GM23338 (cell line): ENCODE measurements at regions not wholly inside any gene's neighbourhood (a gene's known extent, or its start where the extent isn't known, plus 50 kb on each side); places are given as distances from the start of the nearest gene placed in this dataset.

Source experiments
- ATAC-seq: fragments of 200-7000 bp; cut with Tn5 transposase; 3 replicates; pipeline ENCODE4 v1.9.1; 2020
- DNase-seq: peaks from one replicate; pipeline ENCODE4 v3.0.0-alpha.2; 2015; ENCODE audit warnings: low spot score
- H2AFZ ChIP-seq: fragments of 200-600 bp; sonication (generic); 2 replicates; pipeline ENCODE4 v1.8.0; 2016; ENCODE audit warnings: antibody characterized with exemption, mild to moderate bottlenecking, moderate library complexity
- H3F3A ChIP-seq: fragments of 200-600 bp; sonication (generic); replicated peaks from 2 replicates; pipeline ENCODE4 v1.8.0; 2017; ENCODE audit warnings: antibody characterized with exemption, mixed run types, low read depth
- H3K27ac ChIP-seq: fragments of 200-600 bp; sonication (generic); 2 replicates; pipeline ENCODE4 v1.6.1; 2016; ENCODE audit warnings: low read depth
- H3K27me3 ChIP-seq: fragments of 200-600 bp; sonication (generic); 2 replicates; pipeline ENCODE4 v1.8.0; 2016; ENCODE audit warnings: mild to moderate bottlenecking, mixed run types, moderate library complexity; ENCODE audit not compliant: insufficient read depth
- H3K36me3 ChIP-seq: fragments of 200-600 bp; sonication (generic); 2 replicates; pipeline ENCODE4 v1.8.0; 2016; ENCODE audit warnings: mild to moderate bottlenecking; ENCODE audit not compliant: insufficient read depth
- H3K4me1 ChIP-seq: fragments of 200-600 bp; sonication (generic); 2 replicates; pipeline ENCODE4 v1.8.0; 2016; ENCODE audit warnings: mild to moderate bottlenecking, moderate library complexity; ENCODE audit not compliant: insufficient read depth
- H3K4me2 ChIP-seq: fragments of 200-600 bp; sonication (generic); 2 replicates; pipeline ENCODE4 v1.7.1; 2017; ENCODE audit warnings: mixed run types
- H3K4me3 ChIP-seq: fragments of 200-600 bp; sonication (generic); 2 replicates; pipeline ENCODE4 v1.6.1; 2016; ENCODE audit warnings: mixed run types
- H3K79me2 ChIP-seq: fragments of 200-600 bp; sonication (generic); replicated peaks from 2 replicates; pipeline ENCODE4 v1.8.0; 2017; ENCODE audit warnings: mild to moderate bottlenecking; ENCODE audit not compliant: insufficient read depth
- H3K9me2 ChIP-seq: fragments of 200-600 bp; sonication (generic); 2 replicates; pipeline ENCODE4 v1.8.0; 2017; ENCODE audit not compliant: insufficient read depth
- H4K20me1 ChIP-seq: fragments of 200-600 bp; sonication (generic); replicated peaks from 2 replicates; pipeline ENCODE4 v1.8.0; 2017; ENCODE audit warnings: mild to moderate bottlenecking; ENCODE audit not compliant: insufficient read depth
- H3K27ac Mint-ChIP-seq: 2 replicates; pipeline ENCODE4 v1.8.0; 2020; ENCODE audit warnings: inconsistent platforms, mild to moderate bottlenecking, moderate library complexity, mixed read lengths
- H3K27me3 Mint-ChIP-seq: 3 replicates; pipeline ENCODE4 v1.8.0; 2022; ENCODE audit warnings: low read depth, mild to moderate bottlenecking, moderate library complexity, mixed read lengths, inconsistent platforms; ENCODE audit not compliant: insufficient read depth, poor library complexity
- H3K36me3 Mint-ChIP-seq: 3 replicates; pipeline ENCODE4 v1.8.0; 2021; ENCODE audit warnings: low read depth, mild to moderate bottlenecking, inconsistent platforms, moderate library complexity, mixed read lengths
- H3K4me1 Mint-ChIP-seq: 3 replicates; pipeline ENCODE4 v1.8.0; 2020; ENCODE audit warnings: mild to moderate bottlenecking, inconsistent platforms, mixed read lengths
- H3K4me3 Mint-ChIP-seq: 3 replicates; pipeline ENCODE4 v1.8.0; 2021; ENCODE audit warnings: moderate library complexity, mild to moderate bottlenecking, inconsistent platforms, mixed read lengths
- H3K9me3 Mint-ChIP-seq: 3 replicates; pipeline ENCODE4 v1.8.0; 2020; ENCODE audit warnings: moderate library complexity, mild to moderate bottlenecking, inconsistent platforms, mixed read lengths
- CTCF ChIP-seq, 2 experiments: fragments of 200-600 bp in 1 of 2; sonication (generic) in 1 of 2; conservative IDR thresholded peaks; 2 replicates each; pipeline versions ENCODE4 v1.5.1 to v1.6.1; 2016 to 2017; ENCODE audit warnings: antibody characterized with exemption in 2 of 2, low read depth in 2 of 2, mild to moderate bottlenecking in 2 of 2, moderate library complexity in 1 of 2
- EZH2 ChIP-seq: fragments of 200-600 bp; sonication (generic); IDR thresholded peaks from one replicate; pipeline ENCODE4 v1.8.0; 2017; ENCODE audit warnings: antibody characterized with exemption, mild to moderate bottlenecking, low read depth; ENCODE audit not compliant: unreplicated experiment
- EZH2phosphoT487 ChIP-seq: fragments of 200-600 bp; sonication (generic); IDR thresholded peaks from one replicate; pipeline ENCODE4 v1.8.1; 2018; ENCODE audit warnings: antibody characterized with exemption; ENCODE audit not compliant: unreplicated experiment
- JUNB ChIP-seq: IDR thresholded peaks from one replicate; pipeline ENCODE4 v1.6.1; 2016; ENCODE audit warnings: antibody characterized with exemption; ENCODE audit not compliant: unreplicated experiment
- NANOG ChIP-seq: IDR thresholded peaks from 2 replicates; pipeline ENCODE4 v1.6.1; 2016; ENCODE audit warnings: antibody characterized with exemption, borderline replicate concordance
- POLR2AphosphoS5 ChIP-seq: IDR thresholded peaks from 2 replicates; pipeline ENCODE4 v1.6.1; 2016; ENCODE audit warnings: antibody characterized with exemption, low read depth
- REST ChIP-seq: IDR thresholded peaks from one replicate; pipeline ENCODE4 v1.6.1; 2018; ENCODE audit warnings: antibody characterized with exemption; ENCODE audit not compliant: unreplicated experiment
- STAT1 ChIP-seq: IDR thresholded peaks from one replicate; pipeline ENCODE4 v1.6.1; 2016; ENCODE audit warnings: antibody characterized with exemption; ENCODE audit not compliant: unreplicated experiment
- ZNF114 ChIP-seq: fragments of 250-450 bp; sonication (Bioruptor Pico); IDR thresholded peaks from 2 replicates; pipeline ENCODE4 v1.5.0; 2020; ENCODE audit warnings: mild to moderate bottlenecking, moderate library complexity
- TF ChIP-seq, protein P1 (sequence below): IDR thresholded peaks from 2 replicates; pipeline ENCODE4 v1.6.1; 2016; ENCODE audit warnings: antibody characterized with exemption
- TF ChIP-seq, protein P2 (sequence below): fragments of 250-450 bp; sonication (Bioruptor Pico); IDR thresholded peaks from 2 replicates; pipeline ENCODE4 v1.5.0; 2020; ENCODE audit warnings: mild to moderate bottlenecking, moderate library complexity

GRCh38 chr1:215453440-215453839, 113.7 kb upstream of the KCTD3 start:
- TF ChIP-seq CTCF (conservative IDR thresholded peaks at IDR 0.05; ENCODE audit: low read depth in 2 of 2): no peak
- TF ChIP-seq POLR2AphosphoS5: no peak
- Histone ChIP-seq H3K27ac (no peak overlapping the region), H3F3A (no peaks in the 10 kb centered on the region), H3K9me2 (no peaks in the 10 kb centered on the region), H3K4me3 (no peak overlapping the region), H4K20me1 (no peaks in the 10 kb centered on the region), H3K36me3 (no peaks in the 10 kb centered on the region), H3K4me1 (no peaks in the 10 kb centered on the region), H3K4me2 (no peak overlapping the region), H3K79me2 (no peaks in the 10 kb centered on the region), H3K27me3 (no peaks in the 10 kb centered on the region), H2AFZ (0 out of 2 replicates have a peak overlapping the region, but pooled peaks have one; percentile 15)
- H3K4me1 Mint-ChIP-seq: no peaks in the 10 kb centered on the region
- H3K36me3 Mint-ChIP-seq: no peaks in the 10 kb centered on the region
- no peaks in the 10 kb centered on the region for H3K9me3 Mint-ChIP-seq
- H3K27me3 Mint-ChIP-seq: no peaks in the 10 kb centered on the region
- DNase-seq (no peak), ATAC-seq (no peak)
- H3K4me3 Mint-ChIP-seq: no peak overlapping the region
- H3K27ac Mint-ChIP-seq: no peak overlapping the region

GRCh38 chr1:215457213-215457612, 109.9 kb upstream of the KCTD3 start:
- Histone ChIP-seq H3K27ac (no peak overlapping the region), H3K27me3 (no peaks in the 10 kb centered on the region), H4K20me1 (no peaks in the 10 kb centered on the region), H3K4me2 (no peak overlapping the region), H3F3A (no peaks in the 10 kb centered on the region), H3K9me2 (no peaks in the 10 kb centered on the region), H3K79me2 (no peaks in the 10 kb centered on the region), H3K4me3 (no peak overlapping the region), H2AFZ (no peak overlapping the region), H3K4me1 (no peaks in the 10 kb centered on the region), H3K36me3 (no peaks in the 10 kb centered on the region)
- no peaks in the 10 kb centered on the region for H3K27me3 Mint-ChIP-seq
- H3K4me3 Mint-ChIP-seq: no peak overlapping the region
- no peak overlapping the region for H3K27ac Mint-ChIP-seq
- DNase-seq (no peak), ATAC-seq (no peak)
- no peaks in the 10 kb centered on the region for H3K36me3 Mint-ChIP-seq
- no peaks in the 10 kb centered on the region for H3K4me1 Mint-ChIP-seq
- H3K9me3 Mint-ChIP-seq: no peaks in the 10 kb centered on the region
- no peak for TF ChIP-seq EZH2phosphoT487
- no peak for TF ChIP-seq NANOG
- TF ChIP-seq EZH2: no peak
- TF ChIP-seq, protein P1, sequence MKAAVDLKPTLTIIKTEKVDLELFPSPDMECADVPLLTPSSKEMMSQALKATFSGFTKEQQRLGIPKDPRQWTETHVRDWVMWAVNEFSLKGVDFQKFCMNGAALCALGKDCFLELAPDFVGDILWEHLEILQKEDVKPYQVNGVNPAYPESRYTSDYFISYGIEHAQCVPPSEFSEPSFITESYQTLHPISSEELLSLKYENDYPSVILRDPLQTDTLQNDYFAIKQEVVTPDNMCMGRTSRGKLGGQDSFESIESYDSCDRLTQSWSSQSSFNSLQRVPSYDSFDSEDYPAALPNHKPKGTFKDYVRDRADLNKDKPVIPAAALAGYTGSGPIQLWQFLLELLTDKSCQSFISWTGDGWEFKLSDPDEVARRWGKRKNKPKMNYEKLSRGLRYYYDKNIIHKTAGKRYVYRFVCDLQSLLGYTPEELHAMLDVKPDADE: no peak
- TF ChIP-seq STAT1: no peak
- TF ChIP-seq REST: no peak
- no peak for TF ChIP-seq ZNF114
- TF ChIP-seq JUNB: no peak
- TF ChIP-seq, protein P2, sequence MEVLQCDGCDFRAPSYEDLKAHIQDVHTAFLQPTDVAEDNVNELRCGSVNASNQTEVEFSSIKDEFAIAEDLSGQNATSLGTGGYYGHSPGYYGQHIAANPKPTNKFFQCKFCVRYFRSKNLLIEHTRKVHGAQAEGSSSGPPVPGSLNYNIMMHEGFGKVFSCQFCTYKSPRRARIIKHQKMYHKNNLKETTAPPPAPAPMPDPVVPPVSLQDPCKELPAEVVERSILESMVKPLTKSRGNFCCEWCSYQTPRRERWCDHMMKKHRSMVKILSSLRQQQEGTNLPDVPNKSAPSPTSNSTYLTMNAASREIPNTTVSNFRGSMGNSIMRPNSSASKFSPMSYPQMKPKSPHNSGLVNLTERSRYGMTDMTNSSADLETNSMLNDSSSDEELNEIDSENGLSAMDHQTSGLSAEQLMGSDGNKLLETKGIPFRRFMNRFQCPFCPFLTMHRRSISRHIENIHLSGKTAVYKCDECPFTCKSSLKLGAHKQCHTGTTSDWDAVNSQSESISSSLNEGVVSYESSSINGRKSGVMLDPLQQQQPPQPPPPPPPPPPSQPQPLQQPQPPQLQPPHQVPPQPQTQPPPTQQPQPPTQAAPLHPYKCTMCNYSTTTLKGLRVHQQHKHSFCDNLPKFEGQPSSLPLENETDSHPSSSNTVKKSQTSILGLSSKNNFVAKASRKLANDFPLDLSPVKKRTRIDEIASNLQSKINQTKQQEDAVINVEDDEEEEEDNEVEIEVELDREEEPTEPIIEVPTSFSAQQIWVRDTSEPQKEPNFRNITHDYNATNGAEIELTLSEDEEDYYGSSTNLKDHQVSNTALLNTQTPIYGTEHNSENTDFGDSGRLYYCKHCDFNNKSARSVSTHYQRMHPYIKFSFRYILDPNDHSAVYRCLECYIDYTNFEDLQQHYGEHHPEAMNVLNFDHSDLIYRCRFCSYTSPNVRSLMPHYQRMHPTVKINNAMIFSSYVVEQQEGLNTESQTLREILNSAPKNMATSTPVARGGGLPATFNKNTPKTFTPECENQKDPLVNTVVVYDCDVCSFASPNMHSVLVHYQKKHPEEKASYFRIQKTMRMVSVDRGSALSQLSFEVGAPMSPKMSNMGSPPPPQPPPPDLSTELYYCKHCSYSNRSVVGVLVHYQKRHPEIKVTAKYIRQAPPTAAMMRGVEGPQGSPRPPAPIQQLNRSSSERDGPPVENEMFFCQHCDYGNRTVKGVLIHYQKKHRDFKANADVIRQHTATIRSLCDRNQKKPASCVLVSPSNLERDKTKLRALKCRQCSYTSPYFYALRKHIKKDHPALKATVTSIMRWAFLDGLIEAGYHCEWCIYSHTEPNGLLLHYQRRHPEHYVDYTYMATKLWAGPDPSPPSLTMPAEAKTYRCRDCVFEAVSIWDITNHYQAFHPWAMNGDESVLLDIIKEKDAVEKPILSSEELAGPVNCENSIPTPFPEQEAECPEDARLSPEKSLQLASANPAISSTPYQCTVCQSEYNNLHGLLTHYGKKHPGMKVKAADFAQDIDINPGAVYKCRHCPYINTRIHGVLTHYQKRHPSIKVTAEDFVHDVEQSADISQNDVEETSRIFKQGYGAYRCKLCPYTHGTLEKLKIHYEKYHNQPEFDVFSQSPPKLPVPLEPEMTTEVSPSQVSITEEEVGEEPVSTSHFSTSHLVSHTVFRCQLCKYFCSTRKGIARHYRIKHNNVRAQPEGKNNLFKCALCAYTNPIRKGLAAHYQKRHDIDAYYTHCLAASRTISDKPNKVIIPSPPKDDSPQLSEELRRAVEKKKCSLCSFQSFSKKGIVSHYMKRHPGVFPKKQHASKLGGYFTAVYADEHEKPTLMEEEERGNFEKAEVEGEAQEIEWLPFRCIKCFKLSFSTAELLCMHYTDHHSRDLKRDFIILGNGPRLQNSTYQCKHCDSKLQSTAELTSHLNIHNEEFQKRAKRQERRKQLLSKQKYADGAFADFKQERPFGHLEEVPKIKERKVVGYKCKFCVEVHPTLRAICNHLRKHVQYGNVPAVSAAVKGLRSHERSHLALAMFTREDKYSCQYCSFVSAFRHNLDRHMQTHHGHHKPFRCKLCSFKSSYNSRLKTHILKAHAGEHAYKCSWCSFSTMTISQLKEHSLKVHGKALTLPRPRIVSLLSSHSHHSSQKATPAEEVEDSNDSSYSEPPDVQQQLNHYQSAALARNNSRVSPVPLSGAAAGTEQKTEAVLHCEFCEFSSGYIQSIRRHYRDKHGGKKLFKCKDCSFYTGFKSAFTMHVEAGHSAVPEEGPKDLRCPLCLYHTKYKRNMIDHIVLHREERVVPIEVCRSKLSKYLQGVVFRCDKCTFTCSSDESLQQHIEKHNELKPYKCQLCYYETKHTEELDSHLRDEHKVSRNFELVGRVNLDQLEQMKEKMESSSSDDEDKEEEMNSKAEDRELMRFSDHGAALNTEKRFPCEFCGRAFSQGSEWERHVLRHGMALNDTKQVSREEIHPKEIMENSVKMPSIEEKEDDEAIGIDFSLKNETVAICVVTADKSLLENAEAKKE (CRISPR knock-in tag): no peak
